Aorta (tissue), 5 donors: ENCODE measurements at regions not wholly inside any gene's neighbourhood (a gene's known extent, or its start where the extent isn't known, plus 50 kb on each side); places are given as distances from the start of the nearest gene placed in this dataset.

ENCODE experiments used
- ATAC-seq: fragments of 200-7000 bp; cut with Tn5 transposase; one replicate; pipeline ENCODE4 v1.9.1; 2022; ENCODE audit warnings: moderate library complexity; ENCODE audit not compliant: low FRiP score
- DNase-seq, 2 donors: peaks; one replicate each; pipeline ENCODE4 v3.0.0-alpha.2; 2020
- H3K27ac ChIP-seq, 2 donors: one replicate each; pipeline ENCODE4 v1.5.1; 2013; ENCODE audit warnings: low read length in 2 of 2, mild to moderate bottlenecking in 2 of 2, moderate library complexity in 2 of 2, control low read depth in 1 of 2, inconsistent platforms in 1 of 2, low read depth in 1 of 2
- H3K27me3 ChIP-seq, 2 donors: one replicate each; pipeline ENCODE4 v1.6.1; 2013; ENCODE audit warnings: control low read depth in 1 of 2, low read length in 1 of 2, mild to moderate bottlenecking in 1 of 2, moderate library complexity in 1 of 2; ENCODE audit not compliant: insufficient read depth in 2 of 2, control insufficient read depth in 1 of 2
- H3K36me3 ChIP-seq, 2 donors: one replicate each; pipeline ENCODE4 v1.6.1; 2013; ENCODE audit warnings: control low read depth in 1 of 2, low read length in 1 of 2, mild to moderate bottlenecking in 1 of 2; ENCODE audit not compliant: insufficient read depth in 2 of 2, control insufficient read depth in 1 of 2
- H3K4me1 ChIP-seq, 2 donors: one replicate each; pipeline ENCODE4 v1.6.1; 2013; ENCODE audit warnings: low read length in 2 of 2, control low read depth in 1 of 2, mild to moderate bottlenecking in 1 of 2, moderate library complexity in 1 of 2; ENCODE audit not compliant: insufficient read depth in 2 of 2, control insufficient read depth in 1 of 2
- H3K4me3 ChIP-seq, 2 donors: one replicate each; pipeline ENCODE4 v1.5.1; 2013; ENCODE audit warnings: low read length in 2 of 2, control low read depth in 1 of 2, mild to moderate bottlenecking in 1 of 2
- H3K9me3 ChIP-seq: one replicate; pipeline ENCODE4 v1.6.1; 2013; ENCODE audit warnings: mild to moderate bottlenecking, low read length; ENCODE audit not compliant: control insufficient read depth
- WGBS, 2 donors: extraction: QIAGEN DNeasy Blood & Tissue Kit; methylation state at CpG; one replicate each; pipeline ENCODE4 v1.1.7; 2013; 5-methylcytosine and 5-hydroxymethylcytosine counted together
- intact Hi-C, 2 donors: fragments of 100-400 bp; cut with DNase I; formaldehyde crosslinking; loops; one replicate each; pipeline versions ENCODE4 v1.14.2 to v1.15.0; 2022
- donor health status: healthy with polysubstance abuse.
- donor health status: Bipolar disorder and iron deficiency.
- donor health status: DM: no; HTN: no; CAD: no.
- donor health status: DM: no; HTN: no; CAD: no.
- donor health status: DM: yes; HTN: yes; CAD: no.

GRCh38 chr3:72055436-72055835 lies 270.5 kb upstream of the PROK2 start:
- H3K36me3 ChIP-seq = no peaks in the 10 kb centered on the region
- intact Hi-C loops = no loop called here
- H3K27me3 ChIP-seq = no peaks in the 10 kb centered on the region
- no peak overlapping the region for H3K27ac ChIP-seq
- WGBS, 2 donors = 94 to 100% methylated on average over 1 of the region's 1 CpG
- H3K9me3 ChIP-seq = no peaks in the 10 kb centered on the region
- no peak for DNase-seq
- no peak overlapping the region for H3K4me3 ChIP-seq
- no peaks in the 10 kb centered on the region for H3K4me1 ChIP-seq
- ATAC-seq = no peak

- Histone ChIP-seq H3K27ac (no peak overlapping the region), H3K4me3 (no peak overlapping the region), H3K9me3 (no peaks in the 10 kb centered on the region), H3K27me3 (no peaks in the 10 kb centered on the region), H3K36me3 (no peaks in the 10 kb centered on the region), H3K4me1 (no peaks in the 10 kb centered on the region)
- DNase-seq = no peak
- intact Hi-C loops = no loop called here
- 98 to 100% methylated on average over 1 of the region's 1 CpG for WGBS, 2 donors
- no peak for ATAC-seq
Measured at GRCh38 chr3:72054976-72055375, 270.0 kb upstream of the PROK2 start.

GRCh38 chr3:72052841-72053409 lies 268.0 kb upstream of the PROK2 start:
- DNase-seq (no peak), ATAC-seq (no peak)
- no peak overlapping the region for H3K4me3 ChIP-seq
- 65 to 66% methylated on average over 8 of the region's 8 CpGs for whole genome bisulfite sequencing, 2 donors
- no peaks in the 10 kb centered on the region for H3K36me3 ChIP-seq
- H3K27ac ChIP-seq = no peak overlapping the region
- no peaks in the 10 kb centered on the region for H3K9me3 ChIP-seq
- no peaks in the 10 kb centered on the region for H3K27me3 ChIP-seq
- no peaks in the 10 kb centered on the region for H3K4me1 ChIP-seq
- intact Hi-C loops = no loop called here

GRCh38 chr3:72050771-72051170 lies 265.8 kb upstream of the PROK2 start:
- no peaks in the 10 kb centered on the region for H3K4me1 ChIP-seq
- 93 to 95% methylated on average over 5 of the region's 5 CpGs for WGBS, 2 donors
- DNase-seq (no peak), ATAC-seq (no peak)
- H3K9me3 ChIP-seq = no peaks in the 10 kb centered on the region
- no peaks in the 10 kb centered on the region for H3K27me3 ChIP-seq
- H3K4me3 ChIP-seq = no peak overlapping the region
- no peaks in the 10 kb centered on the region for H3K36me3 ChIP-seq
- intact Hi-C loops = no loop called here
- H3K27ac ChIP-seq = no peak overlapping the region

- intact Hi-C loops = no loop called here
- H3K27ac ChIP-seq = no peak overlapping the region
- no peaks in the 10 kb centered on the region for H3K4me1 ChIP-seq
- H3K36me3 ChIP-seq = no peaks in the 10 kb centered on the region
- 78 to 86% methylated on average over 6 of the region's 6 CpGs for WGBS, 2 donors
- DNase-seq = no peak
- no peak overlapping the region for H3K4me3 ChIP-seq
- H3K27me3 ChIP-seq = no peaks in the 10 kb centered on the region
- no peaks in the 10 kb centered on the region for H3K9me3 ChIP-seq
- no peak for ATAC-seq
Measured at GRCh38 chr3:72050048-72050632, 265.2 kb upstream of the PROK2 start.

- WGBS, 2 donors = 93 to 96% methylated on average over 1 of the region's 1 CpG
- intact Hi-C loops = no loop called here
- no peak overlapping the region for H3K27ac ChIP-seq
- no peaks in the 10 kb centered on the region for H3K9me3 ChIP-seq
- DNase-seq (no peak), ATAC-seq (no peak)
- no peak overlapping the region for H3K4me3 ChIP-seq
- no peaks in the 10 kb centered on the region for H3K36me3 ChIP-seq
- H3K27me3 ChIP-seq = no peaks in the 10 kb centered on the region
- no peaks in the 10 kb centered on the region for H3K4me1 ChIP-seq
Measured at GRCh38 chr3:72049300-72049699, 264.4 kb upstream of the PROK2 start.

- no peaks in the 10 kb centered on the region for H3K27me3 ChIP-seq
- no peaks in the 10 kb centered on the region for H3K36me3 ChIP-seq
- ATAC-seq = no peak
- no peak for DNase-seq
- no peaks in the 10 kb centered on the region for H3K4me1 ChIP-seq
- intact Hi-C loops = no loop called here
- H3K9me3 ChIP-seq = no peaks in the 10 kb centered on the region
- 89 to 90% methylated on average over 5 of the region's 5 CpGs for WGBS, 2 donors
- no peak overlapping the region for H3K4me3 ChIP-seq
- no peak overlapping the region for H3K27ac ChIP-seq
Measured at GRCh38 chr3:72048873-72049272, 263.9 kb upstream of the PROK2 start.

- WGBS, 2 donors = 95% methylated on average over 16 of the region's 16 CpGs
- Histone ChIP-seq H3K36me3 (no peaks in the 10 kb centered on the region), H3K4me1 (no peaks in the 10 kb centered on the region), H3K27ac (no peak overlapping the region), H3K4me3 (no peak overlapping the region), H3K9me3 (no peaks in the 10 kb centered on the region), H3K27me3 (no peaks in the 10 kb centered on the region)
- intact Hi-C loops = no loop called here
- ATAC-seq (no peak), DNase-seq (no peak)
Measured at GRCh38 chr3:72047221-72047871, 262.4 kb upstream of the PROK2 start.

- 79 to 81% methylated on average over 7 of the region's 7 CpGs for WGBS, 2 donors
- no peak overlapping the region for H3K4me3 ChIP-seq
- intact Hi-C loops = no loop called here
- ATAC-seq (no peak), DNase-seq (no peak)
- no peaks in the 10 kb centered on the region for H3K4me1 ChIP-seq
- no peaks in the 10 kb centered on the region for H3K27me3 ChIP-seq
- no peak overlapping the region for H3K27ac ChIP-seq
- H3K9me3 ChIP-seq = no peaks in the 10 kb centered on the region
- H3K36me3 ChIP-seq = no peaks in the 10 kb centered on the region
Measured at GRCh38 chr3:72044231-72044855, 259.4 kb upstream of the PROK2 start.
